RWPE2 (cell line): ENCODE measurements at regions not wholly inside any gene's neighbourhood (a gene's known extent, or its start where the extent isn't known, plus 50 kb on each side); places are given as distances from the start of the nearest gene placed in this dataset.

Experiments used
- ATAC-seq: fragments of 200-7000 bp; cut with Tn5 transposase; 3 replicates; pipeline ENCODE4 v1.9.1; 2021; ENCODE audit warnings: low read depth
- DNase-seq: peaks from one replicate; pipeline ENCODE4 v3.0.0-alpha.2; 2020; ENCODE audit warnings: low spot score
- H3K27ac ChIP-seq: fragments of 450-650 bp; 2 replicates; pipeline ENCODE4 v1.5.1; 2017; ENCODE audit warnings: mild to moderate bottlenecking; ENCODE audit not compliant: poor library complexity, severe bottlenecking
- H3K27me3 ChIP-seq: fragments of 250-450 bp; sonication (Bioruptor Pico); 2 replicates; pipeline ENCODE4 v1.5.1; 2021; ENCODE audit warnings: mild to moderate bottlenecking, moderate library complexity; ENCODE audit not compliant: insufficient read depth, poor library complexity, severe bottlenecking
- H3K36me3 ChIP-seq: fragments of 250-450 bp; sonication (Bioruptor Pico); 2 replicates; pipeline ENCODE4 v1.5.1; 2020; ENCODE audit warnings: low read depth, mild to moderate bottlenecking, moderate library complexity
- H3K4me1 ChIP-seq: fragments of 250-450 bp; sonication (Bioruptor Pico); 2 replicates; pipeline ENCODE4 v1.5.1; 2021; ENCODE audit warnings: mild to moderate bottlenecking, moderate library complexity; ENCODE audit not compliant: insufficient read depth, poor library complexity, severe bottlenecking
- H3K4me3 ChIP-seq: fragments of 250-450 bp; sonication (Bioruptor Pico); 2 replicates; pipeline ENCODE4 v1.5.1; 2021; ENCODE audit warnings: mild to moderate bottlenecking, moderate library complexity; ENCODE audit not compliant: severe bottlenecking
- H3K9me3 ChIP-seq: fragments of 250-450 bp; sonication (Bioruptor Pico); 2 replicates; pipeline ENCODE4 v1.5.1; 2021; ENCODE audit warnings: mild to moderate bottlenecking, moderate library complexity; ENCODE audit not compliant: severe bottlenecking
- CTCF ChIP-seq: fragments of 450-650 bp; IDR thresholded peaks from one replicate; pipeline ENCODE4 v1.5.1; 2017; ENCODE audit warnings: mild to moderate bottlenecking, moderate library complexity; ENCODE audit not compliant: poor library complexity, severe bottlenecking

GRCh38 chr3:164233951-164234350, 844.3 kb downstream of the SI start:
- H3K27ac ChIP-seq: no peak overlapping the region
- TF ChIP-seq CTCF: no peak
- H3K36me3 ChIP-seq: no peaks in the 10 kb centered on the region
- no peaks in the 10 kb centered on the region for H3K27me3 ChIP-seq
- H3K4me1 ChIP-seq: no peaks in the 10 kb centered on the region
- no peak overlapping the region for H3K4me3 ChIP-seq
- no peaks in the 10 kb centered on the region for H3K9me3 ChIP-seq
- ATAC-seq (no peak), DNase-seq (no peak)

GRCh38 chr3:164231718-164232117, 846.6 kb downstream of the SI start:
- no peak for DNase-seq
- Histone ChIP-seq H3K9me3 (no peaks in the 10 kb centered on the region), H3K27me3 (no peaks in the 10 kb centered on the region), H3K27ac (no peak overlapping the region), H3K4me1 (no peaks in the 10 kb centered on the region), H3K4me3 (no peak overlapping the region), H3K36me3 (no peaks in the 10 kb centered on the region)
- no peak for TF ChIP-seq CTCF
- ATAC-seq: no peak

GRCh38 chr3:164230385-164231094, 847.8 kb downstream of the SI start:
- Histone ChIP-seq H3K27ac (no peak overlapping the region), H3K36me3 (no peaks in the 10 kb centered on the region), H3K9me3 (no peaks in the 10 kb centered on the region), H3K4me3 (no peak overlapping the region), H3K4me1 (no peaks in the 10 kb centered on the region), H3K27me3 (no peaks in the 10 kb centered on the region)
- DNase-seq (no peak), ATAC-seq (no peak)
- no peak for TF ChIP-seq CTCF

- Histone ChIP-seq H3K4me1 (no peaks in the 10 kb centered on the region), H3K27me3 (no peaks in the 10 kb centered on the region), H3K36me3 (no peaks in the 10 kb centered on the region), H3K9me3 (no peaks in the 10 kb centered on the region), H3K27ac (no peak overlapping the region), H3K4me3 (no peak overlapping the region)
- no peak for DNase-seq
- no peak for ATAC-seq
- TF ChIP-seq CTCF: no peak
These were observed 854.2 kb downstream of the SI start for GRCh38 chr3:164224126-164224525.

- Histone ChIP-seq H3K4me1 (no peaks in the 10 kb centered on the region), H3K36me3 (no peaks in the 10 kb centered on the region), H3K27ac (no peak overlapping the region), H3K4me3 (no peak overlapping the region), H3K9me3 (no peaks in the 10 kb centered on the region), H3K27me3 (no peaks in the 10 kb centered on the region)
- no peak for ATAC-seq
- no peak for TF ChIP-seq CTCF
- DNase-seq: no peak
These were observed 856.1 kb downstream of the SI start for GRCh38 chr3:164222197-164222596.
